Common myeloid progenitor, CD34-positive (primary cell): ENCODE measurements at regions not wholly inside any gene's neighbourhood (a gene's known extent, or its start where the extent isn't known, plus 50 kb on each side); places are given as distances from the start of the nearest gene placed in this dataset.

Experiments used
- CTCF ChIA-PET: fragments of 350-600 bp; sonication (Branson Sonifier 250); formaldehyde crosslinking; loops from one replicate; lab custom pipeline; 2021; ENCODE audit warnings: antibody characterized with exemption; lab: Charles Lee
- POLR2A ChIA-PET: fragments of 350-600 bp; sonication (Branson Sonifier 250); formaldehyde crosslinking; loops from one replicate; lab custom pipeline; 2021; ENCODE audit warnings: antibody characterized with exemption; lab: Charles Lee
- DNase-seq, 3 donors: peaks; one replicate each; pipeline versions ENCODE4 v3.0.0 to v3.0.0-alpha.2; 2013
- H3K27ac ChIP-seq, 2 experiments: 1 replicate in 1 of 2; 2 replicates in 1 of 2; pipeline ENCODE4 v1.7.0; 2013; ENCODE audit warnings: inconsistent platforms in 2 of 2, low read length in 2 of 2, mild to moderate bottlenecking in 2 of 2, low read depth in 1 of 2, moderate library complexity in 1 of 2; ENCODE audit not compliant: severe bottlenecking in 2 of 2, insufficient read depth in 1 of 2, poor library complexity in 1 of 2
- H3K27me3 ChIP-seq, 5 experiments: replicated peaks in 2 of 5; 1 replicate in 3 of 5; 2 replicates in 2 of 5; pipeline versions ENCODE4 v1.6.1 to v1.7.0; 2013; ENCODE audit warnings: low read length in 4 of 5, mild to moderate bottlenecking in 2 of 5, moderate library complexity in 2 of 5, inconsistent platforms in 1 of 5; ENCODE audit not compliant: insufficient read depth in 5 of 5, control insufficient read depth in 4 of 5
- H3K36me3 ChIP-seq, 4 experiments: 1 replicate in 2 of 4; 2 replicates in 2 of 4; pipeline versions ENCODE4 v1.6.1 to v1.7.0; 2013; ENCODE audit warnings: low read length in 3 of 4, control low read depth in 1 of 4, mild to moderate bottlenecking in 1 of 4; ENCODE audit not compliant: control insufficient read depth in 4 of 4, insufficient read depth in 4 of 4
- H3K4me1 ChIP-seq, 4 experiments: 1 replicate in 3 of 4; 2 replicates in 1 of 4; pipeline versions ENCODE4 v1.6.1 to v1.7.1; 2013; ENCODE audit warnings: low read length in 3 of 4, mild to moderate bottlenecking in 3 of 4, control low read depth in 1 of 4, inconsistent platforms in 1 of 4, moderate library complexity in 1 of 4; ENCODE audit not compliant: control insufficient read depth in 4 of 4, insufficient read depth in 4 of 4; ENCODE audit errors: control extremely low read depth in 1 of 4
- H3K4me3 ChIP-seq, 7 experiments: 1 replicate in 4 of 7; 2 replicates in 3 of 7; pipeline versions ENCODE4 v1.5.1 to v1.7.0; 2013; ENCODE audit warnings: mild to moderate bottlenecking in 7 of 7, low read length in 6 of 7, moderate library complexity in 6 of 7, inconsistent platforms in 2 of 7, low read depth in 2 of 7, control low read depth in 1 of 7; ENCODE audit not compliant: insufficient read depth in 4 of 7, control insufficient read depth in 1 of 7; ENCODE audit errors: extremely low read depth in 1 of 7
- H3K9me3 ChIP-seq, 5 experiments: 1 replicate in 4 of 5; 2 replicates in 1 of 5; pipeline versions ENCODE4 v1.6.1 to v1.7.1; 2013; ENCODE audit warnings: low read length in 4 of 5, mild to moderate bottlenecking in 2 of 5, inconsistent platforms in 1 of 5, low read depth in 1 of 5, moderate library complexity in 1 of 5; ENCODE audit not compliant: control insufficient read depth in 4 of 5, insufficient read depth in 2 of 5; ENCODE audit errors: control extremely low read depth in 1 of 5
- WGBS: methylation state at CpG from one replicate; pipeline ENCODE4 v1.1.5; 2013; ENCODE audit not compliant: insufficient coverage; 5-methylcytosine and 5-hydroxymethylcytosine counted together

DNA sequence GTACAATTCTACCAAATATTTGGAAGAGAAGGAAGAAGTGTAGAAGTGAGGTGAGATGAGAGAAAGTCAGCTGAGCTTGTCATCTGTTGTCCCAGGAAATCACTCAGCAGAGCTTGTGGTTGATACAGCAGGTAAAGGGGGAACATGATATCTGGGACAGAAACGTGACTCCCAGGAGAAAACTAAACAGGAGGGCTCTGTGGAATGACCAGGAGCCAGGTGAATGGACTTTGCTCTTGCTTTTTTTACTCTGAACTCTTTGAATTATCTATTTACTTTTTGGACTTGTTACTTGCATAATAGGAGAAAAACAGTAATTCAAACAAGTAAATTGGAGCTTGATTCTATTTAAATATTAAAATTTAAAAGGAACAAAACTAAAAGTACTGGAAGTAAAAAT is 555.6 kb upstream of the FRG1 start:
- no peaks in the 10 kb centered on the region for H3K4me1 ChIP-seq
- no CpG with 5 or more reads among the region's 1 CpG for WGBS

DNA sequence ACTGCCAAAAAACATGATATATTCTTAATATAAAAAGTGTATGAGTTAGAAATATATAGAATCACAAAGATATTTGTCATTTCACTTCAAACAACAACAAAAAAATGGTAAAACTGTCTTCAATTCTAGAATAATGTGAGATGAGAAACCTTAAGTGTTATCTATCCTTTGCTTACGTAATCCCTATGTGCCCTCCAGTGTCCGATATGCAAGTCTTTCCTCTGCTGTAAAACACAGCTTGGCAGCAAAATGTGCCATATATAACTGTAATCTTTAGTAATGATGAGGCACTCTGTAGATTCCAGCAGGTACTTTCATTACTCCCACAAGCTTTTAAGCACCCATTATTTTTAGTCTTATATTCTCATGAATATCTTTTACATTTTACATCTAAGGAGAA is 555.1 kb upstream of the FRG1 start:
- no peak overlapping the region for H3K4me3 ChIP-seq
- peaks cover 0 to 3% (median 0%) of the 10 kb centered on the region in 5 experiments for H3K9me3 ChIP-seq
- no peak for DNase-seq
- POLR2A ChIA-PET, result no interaction called here
- no peaks in the 10 kb centered on the region for H3K27me3 ChIP-seq
- no peak overlapping the region for H3K27ac ChIP-seq
- CTCF ChIA-PET, result no interaction called here
- no peaks in the 10 kb centered on the region for H3K4me1 ChIP-seq
- no CpG with 5 or more reads among the region's 2 CpGs for WGBS
- no peaks in the 10 kb centered on the region for H3K36me3 ChIP-seq

More for the DNA sequence above, 555.6 kb upstream of the FRG1 start:
- H3K4me3 ChIP-seq, result no peak overlapping the region
- ChIA-PET CTCF (no interaction called here), POLR2A (no interaction called here)
- H3K36me3 ChIP-seq, result no peaks in the 10 kb centered on the region
- H3K9me3 ChIP-seq, result peaks cover 0 to 3% (median 0%) of the 10 kb centered on the region in 5 experiments
- no peak overlapping the region for H3K27ac ChIP-seq
- no peak for DNase-seq
- H3K27me3 ChIP-seq, result no peaks in the 10 kb centered on the region

GRCh38 chr4:189396435-189396834 is 544.2 kb upstream of the FRG1 start:
- WGBS, result 96% methylated on average over 5 of the region's 7 CpGs
- Histone ChIP-seq H3K4me3 (no peak overlapping the region), H3K9me3 (peaks cover 0 to 11% (median 0%) of the 10 kb centered on the region in 5 experiments), H3K27ac (no peak overlapping the region), H3K27me3 (no peaks in the 10 kb centered on the region), H3K36me3 (no peaks in the 10 kb centered on the region), H3K4me1 (no peaks in the 10 kb centered on the region)
- DNase-seq, result no peak
- CTCF ChIA-PET, result no interaction called here
- POLR2A ChIA-PET, result no interaction called here

- Histone ChIP-seq H3K27ac (no peak overlapping the region), H3K36me3 (no peaks in the 10 kb centered on the region), H3K4me3 (no peak overlapping the region), H3K9me3 (peaks cover 0 to 5% (median 0%) of the 10 kb centered on the region in 5 experiments), H3K4me1 (no peaks in the 10 kb centered on the region), H3K27me3 (no peaks in the 10 kb centered on the region)
- DNase-seq, result no peak
- 100% methylated on average over 1 of the region's 1 CpG for WGBS
- ChIA-PET CTCF (no interaction called here), POLR2A (no interaction called here)
Measured at GRCh38 chr4:189404271-189404670, 536.4 kb upstream of the FRG1 start.

DNA sequence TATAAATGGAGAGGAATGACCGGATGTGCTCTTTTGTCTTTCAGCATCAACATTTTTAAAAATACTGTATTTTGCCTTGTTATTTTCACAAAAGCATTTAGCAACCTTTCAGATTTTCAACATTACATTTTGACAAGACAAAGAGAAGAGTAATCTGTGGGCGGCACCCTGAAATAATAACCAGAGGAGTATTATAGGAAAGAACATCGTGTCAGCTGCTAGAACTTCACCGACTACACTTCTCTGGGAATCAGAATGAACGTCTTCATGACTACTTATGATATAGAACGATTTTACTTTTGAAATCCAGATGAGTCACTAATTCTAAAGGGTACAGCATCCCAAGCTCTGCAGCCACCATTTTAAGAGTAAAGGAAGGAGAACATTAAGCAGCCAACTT is 531.5 kb upstream of the FRG1 start:
- H3K4me3 ChIP-seq, result no peak overlapping the region
- peaks cover 0 to 6% (median 0%) of the 10 kb centered on the region in 5 experiments for H3K9me3 ChIP-seq
- H3K27me3 ChIP-seq, result no peaks in the 10 kb centered on the region
- no peaks in the 10 kb centered on the region for H3K36me3 ChIP-seq
- WGBS, result 93% methylated on average over 5 of the region's 6 CpGs
- no peak overlapping the region for H3K27ac ChIP-seq
- CTCF ChIA-PET, result no interaction called here
- POLR2A ChIA-PET, result no interaction called here
- no peaks in the 10 kb centered on the region for H3K4me1 ChIP-seq
- DNase-seq, result no peak

GRCh38 chr4:189414021-189414420 is 526.7 kb upstream of the FRG1 start:
- H3K9me3 ChIP-seq, result peaks cover 0 to 5% (median 0%) of the 10 kb centered on the region in 5 experiments
- H3K27ac ChIP-seq, result no peak overlapping the region
- no peaks in the 10 kb centered on the region for H3K36me3 ChIP-seq
- H3K27me3 ChIP-seq, result no peaks in the 10 kb centered on the region
- no peak for DNase-seq
- WGBS, result 66% methylated on average over 4 of the region's 4 CpGs
- H3K4me1 ChIP-seq, result no peaks in the 10 kb centered on the region
- POLR2A ChIA-PET, result no interaction called here
- no peak overlapping the region for H3K4me3 ChIP-seq
- CTCF ChIA-PET, result no interaction called here

DNA sequence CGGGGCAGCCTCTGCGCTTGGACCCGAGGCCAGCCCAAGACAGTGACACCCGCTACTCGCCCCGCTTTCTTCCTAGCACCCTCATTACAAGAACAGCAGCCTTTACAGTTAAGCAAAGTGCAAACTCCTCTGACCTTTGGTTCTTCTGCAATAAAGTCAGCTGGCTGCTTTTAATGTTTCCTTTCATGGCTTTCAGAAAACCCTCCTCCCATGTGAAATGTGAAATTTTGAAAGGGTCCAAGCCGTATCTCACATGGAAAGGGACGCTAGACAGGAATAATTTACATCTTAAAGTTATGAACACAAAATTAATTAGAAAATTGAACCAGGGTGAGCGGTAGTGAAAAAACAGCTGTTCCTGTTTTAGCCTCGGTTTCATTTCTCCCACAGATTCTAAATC is 520.1 kb upstream of the FRG1 start:
- CTCF ChIA-PET, result no interaction called here
- WGBS, result 86% methylated on average over 8 of the region's 10 CpGs

More for the DNA sequence above, 520.1 kb upstream of the FRG1 start:
- Histone ChIP-seq H3K27ac (no peak overlapping the region), H3K9me3 (no peaks in the 10 kb centered on the region), H3K36me3 (no peaks in the 10 kb centered on the region), H3K4me1 (no peaks in the 10 kb centered on the region), H3K4me3 (no peak overlapping the region), H3K27me3 (no peaks in the 10 kb centered on the region)
- DNase-seq, result no peak
- POLR2A ChIA-PET, result no interaction called here
